D341Med (cell line): ENCODE measurements at regions not wholly inside any gene's neighbourhood (a gene's known extent, or its start where the extent isn't known, plus 50 kb on each side); places are given as distances from the start of the nearest gene placed in this dataset.
"Not testable (repeated sequence)": the region's sequence is repeated elsewhere in the genome, so short reads cannot be mapped to it uniquely, and the experiment has no call there.

Experiments used
- DNase-seq: peaks from one replicate; pipeline ENCODE4 v3.0.0; 2012; ENCODE audit warnings: low spot score

DNA sequence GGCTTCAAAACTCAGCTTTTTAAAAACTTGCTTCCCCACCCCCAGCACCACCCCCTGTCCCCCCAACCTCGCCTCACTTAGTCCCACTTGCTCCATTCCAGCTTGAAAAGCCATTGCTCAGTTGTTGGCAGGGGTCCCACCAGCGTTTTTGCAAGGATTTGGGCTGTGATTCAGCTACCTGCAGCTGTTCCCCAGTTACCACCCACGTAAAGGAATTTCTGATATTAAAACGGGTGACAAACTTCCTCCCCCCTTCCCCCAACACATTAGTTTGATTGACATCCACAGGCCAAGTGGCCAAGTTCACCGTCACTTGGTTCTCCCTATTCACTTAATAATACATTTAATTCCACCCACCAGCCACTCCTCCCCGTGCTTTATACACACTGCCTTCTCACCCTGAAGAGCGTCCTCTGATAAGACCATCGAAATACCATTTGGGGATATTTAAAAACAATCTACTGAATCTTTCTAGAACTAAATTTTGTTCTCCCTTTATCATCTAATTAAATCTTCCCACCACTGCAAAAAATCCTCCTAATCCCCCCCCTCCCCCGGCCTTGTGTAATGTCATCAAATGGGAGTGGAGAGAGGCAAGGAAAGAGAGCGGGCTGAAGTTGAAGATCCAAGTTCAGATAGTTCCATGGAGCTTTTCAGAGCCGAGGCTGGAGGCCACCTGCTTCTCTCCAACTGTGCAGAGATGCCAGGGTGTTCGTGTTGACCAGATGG is 55.1 kb downstream of the SOX9 start:
- no peak for DNase-seq

DNA sequence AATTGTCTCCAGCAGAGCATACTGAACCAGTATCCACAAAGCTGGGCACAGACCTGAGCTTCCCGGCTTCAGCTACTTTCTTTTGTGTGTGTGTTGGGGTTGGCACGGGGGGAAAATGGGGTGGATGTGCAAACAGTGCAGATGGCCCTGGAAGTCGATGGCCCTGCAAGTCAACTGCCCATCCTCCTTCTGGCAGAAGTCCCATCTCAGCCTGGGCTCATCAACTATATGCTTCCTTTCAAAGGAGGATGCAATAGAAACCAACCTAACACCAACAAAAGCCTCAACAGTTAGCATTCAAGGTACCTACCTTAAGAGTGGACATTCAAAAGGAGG is 55.7 kb downstream of the SOX9 start:
- DNase-seq: no peak

DNA sequence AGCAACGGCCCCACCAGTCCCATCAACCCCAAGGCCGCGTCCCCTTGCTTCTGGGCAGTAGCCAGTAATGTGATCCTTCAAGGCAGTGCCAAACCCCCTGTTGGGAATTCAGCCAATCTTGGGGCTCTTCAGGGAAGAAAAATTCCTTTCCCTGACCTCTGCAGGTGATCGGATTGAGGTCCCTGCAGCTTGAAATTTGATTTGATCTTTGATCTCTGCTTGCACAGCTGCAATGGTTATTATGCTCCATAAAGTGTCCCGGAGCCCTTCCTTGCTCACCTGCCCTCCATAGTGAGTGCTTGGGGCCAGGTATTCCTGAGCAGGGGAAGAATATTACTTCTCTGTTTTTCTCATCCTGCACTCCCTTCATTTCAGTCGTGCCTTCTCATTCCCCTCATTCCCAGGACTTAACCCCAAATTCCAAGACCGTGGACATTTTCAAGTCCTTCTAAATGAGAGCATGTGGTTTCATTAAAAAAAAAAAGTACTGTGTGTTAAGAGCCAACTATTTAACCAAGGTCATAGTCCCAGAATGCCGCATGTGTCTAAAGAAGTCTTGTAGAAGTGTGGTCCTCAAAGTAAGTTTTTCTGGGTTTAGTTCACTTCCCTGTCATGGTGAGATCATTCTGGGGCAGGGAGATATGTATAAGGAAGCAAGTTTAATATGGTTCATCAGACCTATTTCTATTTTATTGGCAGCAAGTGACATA is 56.3 kb downstream of the SOX9 start:
- DNase-seq: no peak

DNA sequence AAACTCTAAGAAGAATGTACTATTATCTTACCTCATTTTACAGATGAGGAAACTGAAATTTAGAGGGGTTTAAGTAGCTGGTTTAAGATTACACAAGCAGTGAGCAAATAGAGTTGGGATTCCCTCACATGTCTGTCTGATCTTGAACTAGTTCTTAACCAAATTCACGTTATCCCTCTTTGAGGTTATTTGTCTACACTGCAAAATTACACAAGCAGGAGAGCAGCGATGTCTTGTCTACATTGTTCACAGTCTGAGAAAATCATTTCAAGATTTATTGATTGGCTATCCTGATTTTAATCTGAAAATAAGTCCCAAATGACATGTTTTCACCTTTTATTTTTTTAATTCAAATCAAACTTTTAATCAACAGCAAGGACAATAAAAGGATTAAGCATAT is 56.9 kb downstream of the SOX9 start:
- DNase-seq: no peak

DNA sequence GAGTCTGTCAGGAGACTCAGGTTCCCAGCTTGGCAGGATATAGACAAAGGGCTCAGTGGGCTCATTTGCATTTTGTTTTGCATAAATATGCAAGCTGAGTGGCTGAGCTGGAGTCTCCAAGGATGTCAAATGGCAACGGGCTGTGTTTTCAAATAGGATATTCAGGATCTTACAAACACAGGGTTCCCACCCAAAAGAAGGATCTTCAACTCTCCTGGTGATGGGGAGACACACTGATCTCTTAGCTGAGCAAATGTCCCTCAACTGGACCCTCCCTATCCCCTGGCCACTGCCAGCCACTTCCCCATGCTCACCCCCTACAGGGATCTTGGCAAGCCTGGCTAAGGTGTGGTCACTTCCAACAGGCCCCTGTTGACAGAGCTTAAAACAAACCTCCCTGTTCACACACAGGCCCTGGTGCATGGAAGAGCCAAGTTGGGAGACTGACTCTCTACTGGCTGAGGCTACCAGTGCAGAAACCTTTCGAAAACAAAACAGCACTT is 61.6 kb downstream of the SOX9 start:
- no peak for DNase-seq

DNA sequence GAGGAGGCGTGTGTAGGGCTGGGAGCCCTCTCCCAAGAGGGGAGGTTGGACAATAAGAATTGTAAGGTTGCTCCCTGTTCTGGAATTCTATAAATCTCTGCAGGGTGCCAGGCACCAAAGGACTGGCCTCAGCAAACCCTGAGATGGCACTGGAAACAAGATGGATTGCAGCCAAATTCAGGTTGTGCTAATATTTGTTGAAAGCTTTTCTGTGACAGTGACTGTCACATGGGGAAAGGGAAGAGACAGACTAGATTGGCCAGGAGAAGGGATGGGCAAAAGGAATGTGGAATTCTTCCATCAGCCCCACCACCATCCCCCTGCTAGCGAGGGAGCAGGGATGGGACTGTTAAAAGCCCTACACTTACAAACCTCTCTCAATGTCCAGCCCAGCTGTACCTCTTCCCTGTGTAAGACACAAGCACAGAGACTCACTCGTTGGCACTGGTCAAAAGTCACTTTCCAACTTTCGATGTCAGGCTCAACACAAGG is 62.4 kb downstream of the SOX9 start:
- DNase-seq: no peak

DNA sequence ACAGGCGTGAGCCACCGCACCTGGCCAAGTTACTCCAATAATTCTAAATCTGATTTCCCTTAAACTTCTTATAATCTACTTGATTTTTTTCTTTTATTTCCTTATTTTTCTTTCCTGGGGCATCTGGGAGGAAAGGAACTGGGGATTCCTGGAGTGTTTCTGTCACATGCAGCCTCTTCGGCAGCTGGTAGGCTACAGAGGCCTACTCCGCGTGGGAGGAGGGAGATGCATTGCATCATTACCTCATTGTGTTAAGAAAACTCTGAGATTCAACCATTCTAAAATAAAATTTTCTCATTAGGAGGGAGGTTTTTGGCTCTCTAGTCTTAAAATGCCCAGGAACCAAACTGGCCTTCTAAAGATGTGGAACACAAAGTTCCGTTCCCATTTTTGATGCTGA is 64.0 kb downstream of the SOX9 start:
- no peak for DNase-seq

DNA sequence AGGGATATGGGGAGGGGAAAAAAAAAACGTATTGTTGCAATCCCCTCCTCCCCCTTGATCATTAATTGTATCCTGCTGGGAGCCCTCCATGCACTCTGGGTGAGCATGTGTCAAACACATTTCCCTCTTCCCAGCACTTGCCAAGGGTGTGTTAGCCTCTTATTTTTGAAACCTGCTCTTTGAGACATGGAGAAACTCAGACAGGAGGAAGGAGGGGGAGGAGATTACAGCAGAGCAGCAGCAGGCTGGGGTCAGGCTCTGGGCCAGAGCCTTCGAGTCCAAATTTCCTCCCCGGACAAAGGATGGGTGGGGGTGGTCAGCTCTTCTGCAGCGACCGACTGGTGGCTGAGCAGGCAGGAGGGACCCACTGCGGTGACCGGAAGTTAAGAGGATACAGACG is 64.7 kb downstream of the SOX9 start:
- no peak for DNase-seq

DNA sequence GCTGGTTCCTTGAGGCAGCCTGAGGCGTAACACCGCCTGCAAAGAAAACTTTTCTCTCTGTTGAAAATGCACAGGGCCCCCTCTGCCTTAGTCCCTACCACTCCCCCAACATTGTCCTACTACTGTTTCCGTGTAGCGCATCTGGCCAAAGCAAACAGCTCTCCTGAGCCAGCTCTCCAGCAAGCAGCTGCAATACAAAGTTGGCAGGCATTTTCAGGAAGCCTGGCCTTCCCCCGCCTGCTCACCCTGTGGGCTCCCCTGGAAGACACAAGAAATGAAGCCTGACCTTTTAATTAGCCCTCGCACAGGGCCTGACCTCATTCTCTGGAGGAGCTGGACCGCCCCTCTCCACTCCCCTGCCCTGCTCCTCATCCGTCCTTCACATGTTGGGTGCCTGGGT is 66.7 kb downstream of the SOX9 start:
- DNase-seq: no peak

DNA sequence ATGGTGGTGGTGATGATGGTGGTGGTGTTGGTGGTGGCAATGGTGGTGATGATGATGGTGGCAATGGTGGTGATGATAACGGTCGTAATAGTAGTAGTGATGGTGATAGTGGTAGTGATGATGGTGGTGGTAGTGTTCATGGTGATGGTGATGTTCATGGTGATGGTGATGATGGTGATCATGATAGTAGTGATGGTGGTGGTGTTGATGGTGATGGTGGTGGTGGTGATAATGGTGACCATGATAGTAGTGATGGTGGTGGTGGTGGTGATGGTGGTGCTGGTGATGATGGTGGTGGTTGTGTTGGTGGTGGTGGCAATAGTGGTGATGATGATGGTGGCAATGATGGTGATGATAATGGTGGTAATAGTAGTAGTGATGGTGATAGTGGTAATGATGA is 68.0 kb downstream of the SOX9 start:
- DNase-seq: no peak

DNA sequence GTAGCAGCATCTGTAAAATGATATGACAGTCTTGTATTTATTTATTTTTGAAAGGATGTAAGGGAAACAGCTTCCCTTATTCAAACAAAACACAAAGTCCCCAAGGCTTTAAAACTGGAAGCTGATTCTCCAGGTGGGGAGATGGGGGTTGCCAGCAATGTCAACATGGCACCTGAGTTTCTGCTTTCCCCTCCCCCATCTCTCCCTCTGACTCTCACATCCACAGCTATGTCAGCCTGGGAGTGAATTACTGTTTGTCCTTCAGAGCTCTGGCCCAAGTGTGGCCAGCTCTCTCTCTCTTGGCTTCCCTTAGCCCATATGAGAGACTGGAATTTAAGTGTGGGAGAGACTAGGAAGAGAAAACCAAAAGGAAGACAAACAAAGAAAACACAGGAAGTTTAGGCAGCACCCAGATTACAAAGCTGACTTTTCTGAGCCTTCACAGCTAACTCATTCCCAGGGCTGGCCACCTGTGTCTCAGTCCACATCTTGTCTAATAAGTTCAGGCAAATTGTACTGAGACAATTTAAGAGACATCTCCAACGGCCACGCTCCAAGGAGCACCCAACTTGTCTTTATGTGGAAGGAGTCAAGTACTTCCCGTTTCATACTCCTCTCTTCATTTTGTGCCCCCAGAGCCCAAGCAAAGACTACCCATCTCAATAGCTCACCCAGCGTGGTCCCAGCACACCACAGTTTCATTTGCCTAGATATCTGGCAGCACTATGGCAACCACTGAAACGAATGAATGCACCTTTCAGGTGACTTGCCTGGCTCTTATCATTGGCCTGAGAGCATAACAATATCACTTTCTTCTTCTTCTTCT is 69.2 kb downstream of the SOX9 start:
- no peak for DNase-seq

DNA sequence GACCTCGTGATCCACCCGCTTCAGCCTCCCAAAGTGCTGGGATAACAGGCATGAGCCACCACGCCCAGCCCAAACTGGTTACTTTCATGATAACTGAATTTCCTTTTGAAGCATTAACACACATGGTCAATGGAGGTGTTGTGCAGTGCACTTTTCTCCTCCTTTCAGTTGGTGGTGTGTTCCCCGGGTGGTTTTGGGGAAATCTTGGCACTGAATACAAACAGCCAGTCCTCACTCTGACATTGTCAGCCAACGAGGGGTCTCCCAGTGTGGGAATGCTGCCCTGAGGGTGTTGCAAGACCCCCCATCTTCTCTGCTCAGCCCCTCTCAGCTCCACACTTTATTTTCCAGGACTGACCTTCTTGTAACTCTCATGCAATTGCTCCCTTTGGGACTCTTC is 70.5 kb downstream of the SOX9 start:
- no peak for DNase-seq

DNA sequence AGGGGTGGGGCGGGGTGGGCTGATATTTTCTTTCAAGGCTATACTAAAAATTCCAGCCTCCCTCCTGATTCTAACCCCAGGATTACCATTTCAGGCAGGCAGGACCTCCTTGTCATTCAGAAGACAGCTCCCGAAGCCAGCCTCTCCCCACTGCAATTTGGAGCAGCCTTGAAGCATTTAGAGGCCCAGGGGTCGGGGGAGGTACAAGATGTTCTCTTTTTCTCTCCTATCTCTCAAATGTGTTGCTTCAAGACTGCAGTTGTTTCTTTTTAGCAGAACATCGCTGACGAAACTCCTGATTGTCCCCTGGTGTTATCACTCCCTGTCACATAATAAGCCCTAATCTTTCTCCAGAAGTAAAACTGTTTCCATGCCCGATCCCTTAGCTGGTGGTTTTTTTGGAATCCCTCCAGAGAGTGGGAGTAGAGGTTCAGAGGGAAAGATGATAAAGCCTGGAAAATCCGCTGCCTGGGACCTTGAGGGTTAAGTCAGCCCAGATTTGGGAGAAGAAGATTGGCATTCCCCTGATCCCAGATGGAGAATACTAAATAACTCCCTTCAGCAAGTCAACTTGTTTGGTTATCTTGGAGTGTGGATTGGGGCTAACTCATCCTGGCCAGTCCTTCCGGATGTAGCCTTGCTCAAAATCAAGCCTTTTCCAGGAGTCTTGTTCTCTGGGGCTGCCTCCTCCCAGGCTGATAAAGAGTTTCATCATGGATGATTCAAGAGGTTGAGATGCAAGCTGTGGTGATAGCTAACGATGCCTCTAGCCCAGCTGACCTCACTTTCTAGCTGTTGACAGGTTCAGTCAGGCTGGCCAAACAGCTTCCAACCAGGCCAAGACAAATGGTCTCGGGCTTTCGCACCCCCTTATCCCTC is 71.3 kb downstream of the SOX9 start:
- DNase-seq: no peak

DNA sequence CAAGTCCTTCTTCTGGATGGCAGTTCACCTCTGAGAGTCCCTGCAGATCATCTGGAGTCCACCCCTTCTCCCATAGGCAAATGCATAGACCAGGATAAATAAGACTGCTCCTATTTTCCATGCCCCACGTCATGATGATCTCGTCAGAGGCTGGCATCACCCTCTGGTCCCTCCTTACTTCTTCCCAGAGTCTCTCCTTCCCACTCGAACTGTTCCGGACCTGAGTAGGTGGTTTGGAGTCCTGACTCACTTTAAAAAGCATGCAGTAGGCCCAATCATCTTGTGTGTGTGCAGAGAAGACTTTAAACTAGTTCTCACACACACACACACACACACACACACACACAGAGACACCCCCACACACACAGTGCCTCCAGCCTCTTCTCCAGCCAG is 72.0 kb downstream of the SOX9 start:
- no peak for DNase-seq

DNA sequence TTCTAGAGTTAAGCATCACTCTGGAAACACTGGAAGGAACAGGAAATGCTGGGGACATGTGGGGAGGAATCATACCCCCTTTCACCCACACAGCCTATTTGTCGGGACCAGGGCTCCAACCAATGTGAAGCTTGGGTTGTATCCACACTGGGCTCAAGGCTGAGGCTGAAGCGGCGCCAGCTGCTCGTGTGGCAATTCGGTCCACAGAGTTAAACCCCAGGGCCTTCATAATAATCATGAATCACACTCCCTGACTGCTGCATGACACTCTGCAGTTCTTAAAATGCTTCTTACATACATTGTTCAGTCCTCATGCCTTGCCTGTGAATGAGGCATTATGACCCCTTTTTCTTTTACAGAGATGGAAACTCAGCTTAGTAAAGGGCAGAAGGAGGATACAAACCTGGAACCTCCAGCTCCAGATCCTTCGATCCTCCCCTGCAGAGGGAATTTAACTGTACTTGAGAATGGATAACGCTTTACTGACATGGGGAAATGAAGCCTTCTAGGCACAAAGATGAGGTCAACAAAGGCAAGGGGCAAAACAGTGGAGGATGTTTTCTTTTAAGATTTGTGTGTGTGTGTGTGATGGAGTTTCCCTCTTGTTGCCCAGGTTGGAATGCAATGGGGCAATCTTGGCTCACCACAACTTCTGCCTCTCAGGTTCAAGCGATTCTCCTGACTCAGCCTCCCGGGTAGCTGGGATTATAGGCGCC is 72.7 kb downstream of the SOX9 start:
- DNase-seq: no peak

DNA sequence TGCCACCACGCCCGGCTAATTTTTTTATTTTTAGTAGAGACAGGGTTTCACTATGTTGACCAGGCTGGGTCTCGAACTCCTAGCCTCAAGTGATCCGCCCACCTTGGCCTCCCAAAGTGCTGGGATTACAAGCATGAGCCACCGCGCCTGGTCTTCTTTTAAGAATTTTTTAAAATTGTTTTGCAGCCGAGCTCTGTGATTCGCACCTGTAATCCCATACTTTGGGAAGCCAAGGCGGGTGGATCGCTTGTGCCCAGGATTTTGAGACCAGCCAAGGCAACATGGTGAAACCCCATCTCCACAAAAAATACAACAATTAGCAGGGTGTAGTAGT is 73.3 kb downstream of the SOX9 start:
- DNase-seq: not testable (repeated sequence)

DNA sequence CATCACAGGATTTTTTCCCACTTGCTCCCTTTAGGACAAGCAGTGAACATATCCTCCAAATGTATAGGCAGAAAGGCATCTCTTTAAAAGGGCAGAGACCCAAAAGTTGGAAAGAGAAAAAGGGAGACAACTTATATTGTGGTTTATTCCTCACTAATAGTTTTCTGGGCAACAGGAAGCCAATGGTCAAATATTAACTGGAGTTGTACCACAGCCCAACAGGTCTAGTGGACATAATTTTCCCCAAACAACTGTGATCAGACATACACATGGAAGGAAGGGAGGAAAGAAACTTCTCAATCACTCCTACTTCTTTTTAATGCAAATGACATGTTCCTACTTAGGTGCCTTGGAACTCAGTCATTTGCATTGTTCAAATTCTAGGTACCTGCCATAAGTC is 78.4 kb downstream of the SOX9 start:
- no peak for DNase-seq

DNA sequence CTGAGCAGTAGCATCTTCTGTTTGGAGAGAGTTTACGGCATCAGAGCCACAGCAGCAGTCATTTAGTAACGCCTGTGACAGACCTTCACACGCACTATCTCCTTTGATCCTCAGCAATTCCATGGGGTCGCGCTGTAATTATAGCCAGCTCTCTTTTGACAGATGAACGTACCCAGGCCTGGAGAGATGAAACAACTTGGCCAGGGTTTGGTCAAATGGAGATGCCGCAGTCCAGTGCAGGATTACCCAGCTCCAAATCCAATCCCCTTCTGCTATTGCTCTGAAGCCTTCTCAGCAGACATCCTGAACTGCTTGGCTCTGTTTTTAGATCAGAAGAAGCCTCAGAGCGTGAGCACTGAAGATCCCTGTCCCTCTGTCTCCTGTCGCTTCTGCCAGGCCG is 83.9 kb downstream of the SOX9 start:
- DNase-seq: no peak

DNA sequence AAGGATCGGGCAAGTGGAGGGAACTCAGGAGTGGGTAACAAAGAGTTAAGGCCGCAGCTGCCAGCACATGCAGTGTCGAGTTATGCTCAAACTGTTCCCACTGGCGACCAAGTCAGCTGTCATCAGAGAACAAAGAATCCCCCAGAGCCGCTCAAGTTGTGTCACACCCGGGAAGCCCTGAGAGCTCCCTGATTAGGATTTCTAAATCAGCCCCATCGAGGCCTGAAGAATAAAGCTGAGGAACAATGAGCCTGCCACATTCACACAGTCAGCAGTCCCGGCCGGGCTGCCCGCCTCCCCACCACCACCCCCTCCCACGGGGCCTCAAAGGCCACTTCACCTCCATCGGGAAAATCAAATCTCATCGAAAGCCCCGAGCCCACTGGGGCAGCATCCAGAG is 84.5 kb downstream of the SOX9 start:
- DNase-seq: no peak

DNA sequence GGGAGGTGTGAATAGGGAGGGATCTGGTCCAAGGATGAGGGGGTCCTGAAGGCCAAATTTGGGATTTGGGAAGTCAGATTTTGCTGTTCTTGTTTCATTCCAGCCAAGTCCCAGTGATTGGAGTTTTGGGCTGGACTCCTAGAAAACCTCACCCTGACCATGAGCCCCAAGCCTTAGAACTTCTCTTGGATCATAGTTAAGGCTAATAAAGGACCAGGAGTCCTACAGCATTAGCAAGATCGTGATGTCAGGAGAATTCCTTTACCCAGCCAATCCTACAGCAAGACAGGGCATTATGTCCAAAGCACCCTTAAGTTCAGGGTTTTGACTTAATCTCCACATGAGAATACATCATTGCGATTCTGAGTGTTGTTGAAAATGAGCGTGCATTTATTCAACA is 85.0 kb downstream of the SOX9 start:
- DNase-seq: no peak

DNA sequence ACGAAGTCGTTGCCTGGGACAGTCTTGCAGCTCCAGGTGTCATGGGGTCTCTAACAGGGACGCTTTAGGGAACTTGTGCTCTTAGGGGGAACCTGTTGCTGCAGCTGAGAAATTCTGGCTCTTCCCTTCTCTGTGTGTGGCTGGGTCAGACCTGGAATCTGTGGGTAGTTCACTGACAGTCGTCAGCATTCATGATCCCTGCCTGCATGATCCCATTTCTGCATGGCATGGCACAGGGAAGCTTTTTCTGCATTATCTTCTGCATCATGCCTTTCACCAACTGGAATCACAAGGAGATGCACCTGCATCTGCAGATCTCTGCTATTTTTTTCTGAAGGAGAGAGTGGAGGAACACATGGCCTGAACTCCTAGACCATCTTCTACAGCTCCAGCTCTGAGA is 85.6 kb downstream of the SOX9 start:
- DNase-seq: no peak
